ENCODE measurements at regions not wholly inside any gene's neighbourhood (a gene's known extent, or its start where the extent isn't known, plus 50 kb on each side); places are given as distances from the start of the nearest gene placed in this dataset.

- no peak for TF ChIP-seq CTCF (conservative IDR thresholded peaks at IDR 0.05; ENCODE audit: low read depth, low read length)
- no peak for TF ChIP-seq FOS (IDR thresholded peaks at IDR 0.05; ENCODE audit: low read depth, low read length)
- TF ChIP-seq NFE2L2 (IDR thresholded peaks at IDR 0.05; ENCODE audit: low read depth, low read length) = no peak
- no peak for TF ChIP-seq POLR2A (IDR thresholded peaks at IDR 0.05; ENCODE audit: low read depth, low read length)
- no peak for TF ChIP-seq RAD21 (IDR thresholded peaks at IDR 0.05; ENCODE audit: low read length)
- no peak for TF ChIP-seq BHLHE40 (IDR thresholded peaks at IDR 0.05; ENCODE audit: low read depth, low read length)
- TF ChIP-seq USF2 (IDR thresholded peaks at IDR 0.05; ENCODE audit: low read depth, low read length) = no peak
- TF ChIP-seq RFX5 (IDR thresholded peaks at IDR 0.05; ENCODE audit: low read depth, low read length) = no peak
- TF ChIP-seq CEBPB (IDR thresholded peaks at IDR 0.05; ENCODE audit: low read depth, low read length) = no peak
Observed at GRCh38 chr6:158916617-158917016, 83.4 kb downstream of the RSPH3 start.
